Large intestine (tissue), 3 donors: ENCODE measurements at regions not wholly inside any gene's neighbourhood (a gene's known extent, or its start where the extent isn't known, plus 50 kb on each side); places are given as distances from the start of the nearest gene placed in this dataset.

Experiments used
- DNase-seq, 2 donors: peaks; one replicate each; pipeline versions ENCODE4 v3.0.0 to v3.0.0-alpha.2; 2013
- H3K27ac ChIP-seq: one replicate; pipeline ENCODE4 v1.5.1; 2013; ENCODE audit warnings: low read length
- H3K27me3 ChIP-seq: 2 replicates; pipeline ENCODE4 v1.6.1; 2013; ENCODE audit warnings: low read length; ENCODE audit not compliant: control insufficient read depth, insufficient read depth
- H3K36me3 ChIP-seq: 2 replicates; pipeline ENCODE4 v1.6.1; 2013; ENCODE audit warnings: low read length; ENCODE audit not compliant: control insufficient read depth, insufficient read depth
- H3K4me1 ChIP-seq: one replicate; pipeline ENCODE4 v1.6.1; 2013; ENCODE audit warnings: low read length; ENCODE audit not compliant: control insufficient read depth, insufficient read depth
- H3K4me3 ChIP-seq: one replicate; pipeline ENCODE4 v1.5.1; 2013; ENCODE audit warnings: low read length
- H3K9me3 ChIP-seq: one replicate; pipeline ENCODE4 v1.6.1; 2013; ENCODE audit warnings: mild to moderate bottlenecking, low read depth, low read length, moderate library complexity; ENCODE audit not compliant: control insufficient read depth
- WGBS: methylation state at CpG from one replicate; pipeline ENCODE4 v1.1.5; 2013; ENCODE audit warnings: low lambda C conversion rate; ENCODE audit not compliant: insufficient coverage; 5-methylcytosine and 5-hydroxymethylcytosine counted together

GRCh38 chr7:88396948-88397322 lies 90.2 kb upstream of the STEAP4 start:
- Histone ChIP-seq H3K4me3 (no peak overlapping the region), H3K9me3 (no peaks in the 10 kb centered on the region), H3K36me3 (no peaks in the 10 kb centered on the region), H3K4me1 (no peaks in the 10 kb centered on the region), H3K27me3 (no peaks in the 10 kb centered on the region), H3K27ac (no peak overlapping the region)
- DNase-seq = no peak

- H3K9me3 ChIP-seq = no peaks in the 10 kb centered on the region
- no peaks in the 10 kb centered on the region for H3K36me3 ChIP-seq
- H3K4me3 ChIP-seq = no peak overlapping the region
- H3K27me3 ChIP-seq = no peaks in the 10 kb centered on the region
- no peak for DNase-seq
- H3K27ac ChIP-seq = no peak overlapping the region
- no CpG with 5 or more reads among the region's 2 CpGs for WGBS
- no peaks in the 10 kb centered on the region for H3K4me1 ChIP-seq
These were observed 89.7 kb upstream of the STEAP4 start for GRCh38 chr7:88396295-88396947.

DNA sequence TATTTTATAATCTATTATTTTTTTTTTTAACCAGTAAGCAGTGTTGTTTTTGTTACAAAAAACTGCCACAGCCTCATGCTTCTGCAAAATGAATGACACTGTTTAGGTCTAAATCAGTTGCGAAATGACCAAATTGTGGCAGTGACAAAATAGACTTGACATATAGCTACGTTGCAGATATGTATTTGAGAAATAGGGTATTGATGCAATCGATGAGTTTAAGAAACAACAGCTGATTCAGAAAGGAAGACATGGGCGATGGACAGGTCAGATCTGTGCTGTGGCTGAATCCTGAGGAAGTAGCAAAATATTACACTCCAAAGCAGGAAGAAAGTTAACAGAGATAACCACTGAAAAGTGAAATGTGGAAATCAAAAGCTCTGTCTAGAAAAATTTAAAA lies 89.0 kb upstream of the STEAP4 start:
- Histone ChIP-seq H3K4me1 (no peaks in the 10 kb centered on the region), H3K36me3 (no peaks in the 10 kb centered on the region), H3K4me3 (no peak overlapping the region), H3K27ac (no peak overlapping the region), H3K9me3 (no peaks in the 10 kb centered on the region), H3K27me3 (no peaks in the 10 kb centered on the region)
- 50% methylated on average over 2 of the region's 4 CpGs for WGBS
- no peak for DNase-seq

- Histone ChIP-seq H3K4me1 (no peaks in the 10 kb centered on the region), H3K4me3 (no peak overlapping the region), H3K27ac (no peak overlapping the region), H3K27me3 (no peaks in the 10 kb centered on the region), H3K36me3 (no peaks in the 10 kb centered on the region), H3K9me3 (no peaks in the 10 kb centered on the region)
- no peak for DNase-seq
These were observed 84.6 kb upstream of the STEAP4 start for GRCh38 chr7:88391247-88391646.

DNA sequence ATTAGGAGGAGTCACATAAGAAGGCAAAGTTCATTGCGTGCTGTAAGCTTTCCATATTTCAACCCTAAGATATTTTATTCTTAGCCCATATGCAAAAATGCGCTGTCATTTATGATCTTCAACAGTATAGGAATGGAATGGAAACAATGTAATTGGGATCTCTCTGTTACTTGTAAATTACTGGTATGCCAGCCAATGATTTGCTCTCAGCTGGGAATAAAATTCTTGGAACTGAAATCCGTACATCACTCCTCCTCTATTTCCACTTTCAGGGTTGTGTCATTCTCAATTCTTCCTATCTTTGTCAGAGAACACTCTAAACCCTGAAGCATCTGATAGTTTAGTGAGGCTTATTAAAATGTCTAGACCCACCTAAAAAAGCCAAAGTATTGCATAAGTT lies 80.7 kb upstream of the STEAP4 start:
- WGBS = 83% methylated on average over 2 of the region's 3 CpGs
- Histone ChIP-seq H3K27ac (no peak overlapping the region), H3K36me3 (no peaks in the 10 kb centered on the region), H3K4me1 (no peaks in the 10 kb centered on the region), H3K9me3 (no peaks in the 10 kb centered on the region), H3K27me3 (no peaks in the 10 kb centered on the region), H3K4me3 (no peak overlapping the region)
- DNase-seq = no peak

DNA sequence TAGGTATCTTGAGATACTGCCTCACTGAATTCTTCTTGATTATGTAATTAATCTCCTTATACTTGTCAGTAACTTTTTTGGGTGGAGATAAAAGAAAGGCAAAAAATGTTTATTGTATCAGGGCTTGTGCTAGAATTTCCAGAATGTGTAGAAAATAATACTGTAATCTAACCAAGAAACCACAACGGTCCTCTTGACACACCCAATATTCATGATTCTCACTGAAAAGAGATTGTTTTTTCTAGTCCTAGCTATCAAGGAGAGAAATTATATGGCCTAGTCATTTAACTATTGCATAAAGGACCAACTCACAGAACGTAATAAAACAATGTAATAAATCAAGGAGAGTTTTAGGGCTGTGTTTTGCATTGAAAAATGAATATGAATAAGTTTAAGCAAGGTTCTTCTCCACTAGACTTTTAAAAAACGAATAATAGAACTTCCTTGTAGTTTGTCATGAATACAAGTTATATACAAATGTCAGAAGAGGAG lies 80.0 kb upstream of the STEAP4 start:
- no peaks in the 10 kb centered on the region for H3K27me3 ChIP-seq
- no peaks in the 10 kb centered on the region for H3K9me3 ChIP-seq
- 64% methylated on average over 2 of the region's 3 CpGs for WGBS
- no peak for DNase-seq
- H3K4me3 ChIP-seq = no peak overlapping the region
- no peaks in the 10 kb centered on the region for H3K36me3 ChIP-seq
- H3K4me1 ChIP-seq = no peaks in the 10 kb centered on the region
- no peak overlapping the region for H3K27ac ChIP-seq

GRCh38 chr7:88377434-88377833 lies 70.7 kb upstream of the STEAP4 start:
- H3K27ac ChIP-seq = no peak overlapping the region
- peak in 1 of 2 donors; percentile 15 for DNase-seq
- WGBS = no CpG with 5 or more reads among the region's 1 CpG
- H3K36me3 ChIP-seq = no peaks in the 10 kb centered on the region
- H3K9me3 ChIP-seq = no peaks in the 10 kb centered on the region
- H3K4me3 ChIP-seq = no peak overlapping the region
- H3K4me1 ChIP-seq = no peaks in the 10 kb centered on the region
- no peaks in the 10 kb centered on the region for H3K27me3 ChIP-seq

GRCh38 chr7:88368686-88369085 lies 62.0 kb upstream of the STEAP4 start:
- Histone ChIP-seq H3K9me3 (no peaks in the 10 kb centered on the region), H3K4me1 (no peaks in the 10 kb centered on the region), H3K36me3 (no peaks in the 10 kb centered on the region), H3K4me3 (no peak overlapping the region), H3K27me3 (no peaks in the 10 kb centered on the region), H3K27ac (no peak overlapping the region)
- DNase-seq = no peak
- WGBS = 80% methylated on average over 2 of the region's 4 CpGs

GRCh38 chr7:88366845-88367244 lies 60.2 kb upstream of the STEAP4 start:
- Histone ChIP-seq H3K9me3 (no peaks in the 10 kb centered on the region), H3K27me3 (no peaks in the 10 kb centered on the region), H3K27ac (no peak overlapping the region), H3K4me1 (no peaks in the 10 kb centered on the region), H3K4me3 (no peak overlapping the region), H3K36me3 (no peaks in the 10 kb centered on the region)
- WGBS = no CpG with 5 or more reads among the region's 1 CpG
- no peak for DNase-seq

DNA sequence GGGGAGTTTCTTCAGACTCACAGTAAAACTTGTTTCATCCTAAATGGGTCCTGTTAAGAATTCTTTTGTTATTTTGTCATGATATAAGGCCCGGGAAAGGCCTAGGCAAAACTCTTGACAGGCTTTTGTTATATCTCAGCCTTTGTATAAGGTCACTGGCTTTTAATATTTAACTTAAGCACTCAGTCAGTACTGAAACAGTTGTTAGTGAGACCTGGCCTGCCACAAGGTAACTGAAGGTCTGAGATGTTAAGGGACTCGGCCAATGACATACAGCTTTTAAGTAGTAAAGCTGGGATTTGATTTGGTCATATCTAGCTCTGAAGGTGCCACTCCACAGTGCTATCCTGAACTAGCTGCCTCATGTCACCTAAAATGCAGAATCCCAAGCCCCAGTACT lies 57.2 kb upstream of the STEAP4 start:
- Histone ChIP-seq H3K9me3 (no peaks in the 10 kb centered on the region), H3K36me3 (no peaks in the 10 kb centered on the region), H3K4me3 (no peak overlapping the region), H3K27ac (no peak overlapping the region), H3K4me1 (no peaks in the 10 kb centered on the region), H3K27me3 (no peaks in the 10 kb centered on the region)
- WGBS = no CpG with 5 or more reads among the region's 2 CpGs
- no peak for DNase-seq

GRCh38 chr7:88363249-88363648 lies 56.6 kb upstream of the STEAP4 start:
- Histone ChIP-seq H3K4me3 (no peak overlapping the region), H3K9me3 (no peaks in the 10 kb centered on the region), H3K27ac (no peak overlapping the region), H3K27me3 (no peaks in the 10 kb centered on the region), H3K4me1 (no peaks in the 10 kb centered on the region), H3K36me3 (no peaks in the 10 kb centered on the region)
- DNase-seq = no peak
- WGBS = no CpG with 5 or more reads among the region's 7 CpGs
